Fibroblast of lung (primary cell): ENCODE measurements at regions not wholly inside any gene's neighbourhood (a gene's known extent, or its start where the extent isn't known, plus 50 kb on each side); places are given as distances from the start of the nearest gene placed in this dataset.

Experiments used
- DNase-seq, 2 donors: peaks; one replicate each; pipeline versions ENCODE4 v3.0.0 to v3.0.0-alpha.2; 2010; ENCODE audit warnings: low read depth in 2 of 2
- H2AFZ ChIP-seq: 2 replicates; pipeline ENCODE4 v1.5.1; 2012; ENCODE audit warnings: low read length, control low read depth, inconsistent platforms
- H3K27ac ChIP-seq: 2 replicates; pipeline ENCODE4 v1.5.1; 2011; ENCODE audit warnings: low read length, control low read depth; ENCODE audit not compliant: insufficient read depth
- H3K27me3 ChIP-seq: 2 replicates; pipeline ENCODE4 v1.5.1; 2011; ENCODE audit warnings: mild to moderate bottlenecking, low read length; ENCODE audit not compliant: control insufficient read depth, insufficient read depth
- H3K36me3 ChIP-seq: 2 replicates; pipeline ENCODE4 v1.5.1; 2011; ENCODE audit warnings: low read length; ENCODE audit not compliant: control insufficient read depth, insufficient read depth
- H3K4me1 ChIP-seq: 2 replicates; pipeline ENCODE4 v1.5.1; 2011; ENCODE audit warnings: low read length; ENCODE audit not compliant: control insufficient read depth, insufficient read depth; ENCODE audit errors: extremely low read depth
- H3K4me2 ChIP-seq: 2 replicates; pipeline ENCODE4 v1.5.1; 2011; ENCODE audit warnings: low read length, control low read depth; ENCODE audit not compliant: insufficient read depth; ENCODE audit errors: extremely low read depth
- H3K4me3 ChIP-seq, 4 experiments: fragments of 200-600 bp in 1 of 4; sonication (generic) in 1 of 4; replicated peaks in 1 of 4; 2 replicates each; pipeline ENCODE4 v1.5.1; 2011 to 2016; ENCODE audit warnings: low read length in 4 of 4, low read depth in 3 of 4, mild to moderate bottlenecking in 3 of 4, control low read depth in 2 of 4, inconsistent platforms in 1 of 4, mixed read lengths in 1 of 4; ENCODE audit not compliant: insufficient read depth in 1 of 4; ENCODE audit errors: control extremely low read depth in 1 of 4
- H3K79me2 ChIP-seq: 2 replicates; pipeline ENCODE4 v1.5.1; 2012; ENCODE audit warnings: mild to moderate bottlenecking, low read length, inconsistent platforms; ENCODE audit not compliant: control insufficient read depth, insufficient read depth
- H3K9ac ChIP-seq: 2 replicates; pipeline ENCODE4 v1.5.1; 2011; ENCODE audit warnings: mild to moderate bottlenecking, low read length, control low read depth; ENCODE audit not compliant: insufficient read depth
- H3K9me3 ChIP-seq: 2 replicates; pipeline ENCODE4 v1.5.1; 2012; ENCODE audit warnings: low read depth, low read length; ENCODE audit not compliant: control insufficient read depth, insufficient read depth
- H4K20me1 ChIP-seq: 2 replicates; pipeline ENCODE4 v1.5.1; 2011; ENCODE audit warnings: low read length; ENCODE audit not compliant: control insufficient read depth, insufficient read depth; ENCODE audit errors: extremely low read depth
- CTCF ChIP-seq, 2 donors: IDR thresholded peaks in 1 of 2; conservative IDR thresholded peaks in 1 of 2; 1 replicate in 1 of 2; 2 replicates in 1 of 2; pipeline ENCODE4 v1.5.1; 2011 to 2012; ENCODE audit warnings: low read length in 2 of 2, control low read depth in 1 of 2, inconsistent platforms in 1 of 2, low read depth in 1 of 2, mild to moderate bottlenecking in 1 of 2
- EZH2 ChIP-seq: IDR thresholded peaks from 2 replicates; pipeline ENCODE4 v1.5.1; 2012; ENCODE audit warnings: low read length, control low read depth, mild to moderate bottlenecking; ENCODE audit errors: missing control alignments

DNA sequence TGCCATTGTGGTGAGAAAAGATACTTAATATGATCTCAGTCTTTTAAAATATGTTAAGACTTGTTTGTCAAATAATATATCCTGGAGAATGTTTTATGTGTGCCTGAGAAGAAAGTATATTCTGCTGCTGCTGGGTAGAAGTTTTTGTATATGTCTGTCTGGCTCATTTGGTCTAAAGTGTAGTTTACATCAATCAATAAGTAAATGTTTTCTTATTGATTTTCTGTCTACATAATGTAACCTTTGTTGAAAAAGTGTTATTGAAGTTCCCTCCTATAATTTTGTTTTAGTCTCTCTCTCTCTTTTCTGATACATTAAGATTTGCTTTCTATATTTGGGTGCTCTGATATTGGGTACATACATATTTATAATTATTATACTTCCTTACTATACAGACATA, 201.2 kb downstream of the THBS2 start:
- no peaks in the 10 kb centered on the region for H3K79me2 ChIP-seq
- no peaks in the 10 kb centered on the region for H3K27me3 ChIP-seq
- H3K4me2 ChIP-seq, result no peak overlapping the region
- no peak overlapping the region for H2AFZ ChIP-seq
- no peak overlapping the region for H3K9ac ChIP-seq
- no peak overlapping the region for H3K27ac ChIP-seq
- no peaks in the 10 kb centered on the region for H3K9me3 ChIP-seq
- H3K36me3 ChIP-seq, result no peaks in the 10 kb centered on the region
- no peaks in the 10 kb centered on the region for H4K20me1 ChIP-seq
- TF ChIP-seq EZH2 (no peak), CTCF (conservative IDR thresholded peaks at IDR 0.05 in 1 of 2, IDR thresholded peaks at IDR 0.05 in 1 of 2; ENCODE audit: low read depth in 1 of 2, low read length in 2 of 2) (no peak)
- no peaks in the 10 kb centered on the region for H3K4me1 ChIP-seq
- H3K4me3 ChIP-seq, result no peak overlapping the region
- no peak for DNase-seq

DNA sequence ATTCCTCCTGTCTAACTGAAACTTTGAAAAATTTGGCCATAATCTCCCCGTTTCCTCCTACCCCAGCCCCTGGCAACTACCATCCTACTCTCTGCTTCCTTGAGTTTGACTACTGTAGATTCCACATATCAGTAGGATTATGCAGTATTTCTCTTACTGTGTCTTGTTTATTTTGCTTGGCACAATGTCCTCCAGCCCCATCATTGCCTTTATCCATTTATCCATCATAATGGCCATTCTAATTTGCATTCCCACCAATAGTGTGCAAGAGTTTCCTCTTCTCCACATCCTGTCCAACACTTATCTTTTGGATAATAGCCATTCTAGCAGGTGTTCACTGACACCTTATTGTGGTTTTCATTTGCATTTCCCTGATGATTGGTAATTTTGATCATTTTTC, 202.3 kb downstream of the THBS2 start:
- no peaks in the 10 kb centered on the region for H3K27me3 ChIP-seq

GRCh38 chr6:169048865-169049205, 204.8 kb downstream of the THBS2 start:
- no peaks in the 10 kb centered on the region for H3K9me3 ChIP-seq
- no peak for DNase-seq
- no peak overlapping the region for H3K9ac ChIP-seq
- no peak overlapping the region for H3K4me3 ChIP-seq
- H3K4me2 ChIP-seq, result no peak overlapping the region
- peaks cover 4% of the 10 kb centered on the region for H3K4me1 ChIP-seq
- TF ChIP-seq CTCF (conservative IDR thresholded peaks at IDR 0.05 in 1 of 2, IDR thresholded peaks at IDR 0.05 in 1 of 2; ENCODE audit: low read depth in 1 of 2, low read length in 2 of 2) (no peak), EZH2 (no peak)
- no peak overlapping the region for H3K27ac ChIP-seq
- no peaks in the 10 kb centered on the region for H3K27me3 ChIP-seq
- H4K20me1 ChIP-seq, result no peaks in the 10 kb centered on the region
- no peaks in the 10 kb centered on the region for H3K36me3 ChIP-seq
- no peak overlapping the region for H2AFZ ChIP-seq
- H3K79me2 ChIP-seq, result no peaks in the 10 kb centered on the region

More for the DNA sequence above, 202.3 kb downstream of the THBS2 start:
- Histone ChIP-seq H4K20me1 (no peaks in the 10 kb centered on the region), H3K4me3 (no peak overlapping the region), H3K9ac (no peak overlapping the region), H3K4me1 (peaks cover 4% of the 10 kb centered on the region), H3K36me3 (no peaks in the 10 kb centered on the region), H3K9me3 (no peaks in the 10 kb centered on the region), H3K79me2 (no peaks in the 10 kb centered on the region), H3K27ac (no peak overlapping the region), H3K4me2 (no peak overlapping the region), H2AFZ (no peak overlapping the region)
- no peak for TF ChIP-seq CTCF (conservative IDR thresholded peaks at IDR 0.05 in 1 of 2, IDR thresholded peaks at IDR 0.05 in 1 of 2; ENCODE audit: low read depth in 1 of 2, low read length in 2 of 2)
- TF ChIP-seq EZH2, result no peak
- peak; percentile 39 to 69 for DNase-seq
